Hematopoietic multipotent progenitor cell treated with erythropoietin and hydrocortisone succinate and interleukin-3 and kit ligand, for 4 days (in vitro differentiated cells): ENCODE measurements at regions not wholly inside any gene's neighbourhood (a gene's known extent, or its start where the extent isn't known, plus 50 kb on each side); places are given as distances from the start of the nearest gene placed in this dataset.

Source experiments
- DNase-seq: peaks from one replicate; pipeline ENCODE4 v3.0.0-alpha.2; 2015

DNA sequence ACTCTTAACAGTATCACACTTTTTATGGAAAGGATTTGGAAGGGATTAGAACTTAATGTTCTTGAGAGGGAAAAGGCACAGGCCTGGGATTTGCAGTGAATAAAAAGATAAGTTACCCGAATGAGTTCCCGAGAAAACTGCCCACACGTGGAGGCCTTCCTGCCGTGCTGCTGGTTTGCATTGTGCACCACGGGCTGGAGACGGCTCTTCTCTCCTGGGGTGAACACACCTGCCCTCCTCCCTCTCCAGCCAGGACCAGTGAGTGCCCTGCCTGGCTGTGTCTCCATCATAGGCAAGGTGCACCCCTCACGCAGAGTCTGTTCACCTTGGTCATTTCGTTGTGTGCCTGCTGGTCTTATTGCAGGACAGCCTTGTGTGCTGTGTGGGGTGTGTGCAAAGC is 336.3 kb upstream of the SHH start:
- DNase-seq = no peak

DNA sequence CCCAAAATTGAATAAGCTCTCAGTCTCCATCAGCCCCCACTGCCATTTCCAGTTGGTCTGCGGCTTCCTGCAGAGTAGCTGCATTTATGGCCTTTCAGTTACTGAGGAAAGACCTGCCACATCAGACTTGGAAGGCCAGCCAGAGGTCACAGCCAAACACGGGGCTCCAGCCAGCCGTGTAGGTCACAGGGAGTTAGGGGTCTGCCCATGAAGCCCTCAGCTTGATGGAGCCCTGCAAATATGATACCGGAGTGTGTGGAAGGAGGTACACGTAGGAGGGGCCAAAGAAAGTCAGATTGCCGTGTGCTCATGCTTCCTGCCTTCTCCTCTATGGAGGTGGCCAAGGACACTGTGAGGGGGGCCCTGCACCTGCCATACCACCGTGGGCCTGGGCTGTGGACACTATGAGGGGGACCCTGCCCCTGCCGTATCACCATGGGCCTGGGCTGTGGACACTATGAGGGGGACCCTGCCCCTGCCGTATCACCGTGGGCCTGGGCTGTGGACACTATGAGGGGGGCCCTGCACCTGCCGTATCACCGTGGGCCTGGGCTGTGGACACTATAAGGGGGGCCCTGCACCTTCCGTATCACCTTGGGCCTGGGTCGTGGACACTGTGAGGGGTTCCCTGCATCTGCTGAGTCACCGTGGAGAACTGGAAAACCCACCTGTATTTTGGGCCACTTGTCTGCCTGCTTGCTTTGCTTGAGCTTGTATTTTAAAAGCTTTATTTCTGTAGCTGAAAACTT is 335.7 kb upstream of the SHH start:
- DNase-seq = no peak

DNA sequence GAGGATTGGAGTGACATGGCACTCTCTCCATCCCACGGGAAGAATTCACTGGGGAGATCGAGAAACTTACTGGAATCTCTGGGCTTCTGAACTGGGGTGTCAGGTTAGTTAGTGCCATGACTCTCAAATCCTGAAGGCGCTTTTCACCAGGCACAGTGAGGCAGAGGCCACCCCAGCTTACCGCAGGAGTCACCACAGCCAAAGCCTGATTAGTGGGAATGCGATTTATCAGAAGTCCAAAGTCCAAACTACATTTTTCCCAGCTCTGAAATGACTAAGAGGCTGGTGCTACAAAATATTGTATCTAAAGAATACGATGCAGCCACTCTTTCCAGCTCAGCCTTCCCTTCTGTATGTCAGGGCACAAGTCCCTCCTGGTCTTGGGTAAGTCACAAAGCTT is 334.8 kb upstream of the SHH start:
- no peak for DNase-seq

DNA sequence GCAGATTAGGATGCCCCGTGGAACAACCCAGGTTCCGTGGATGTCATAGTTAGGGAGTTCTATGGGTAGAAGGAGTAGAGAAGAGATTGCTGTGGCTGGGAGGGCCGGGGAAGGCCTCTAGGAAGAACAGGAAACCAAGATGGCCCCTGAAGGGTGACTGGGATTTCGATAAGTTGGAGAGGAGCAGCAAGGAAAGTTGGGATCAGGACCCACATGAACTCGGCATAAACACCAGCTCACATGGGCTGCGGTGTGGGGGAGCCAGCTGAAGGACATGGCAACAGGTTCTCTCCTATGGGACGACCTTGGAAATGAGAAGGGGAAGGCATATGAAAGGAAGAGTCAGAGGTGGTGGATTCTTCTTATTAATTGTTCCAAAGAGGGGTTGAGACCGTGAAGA is 333.7 kb upstream of the SHH start:
- DNase-seq = no peak

DNA sequence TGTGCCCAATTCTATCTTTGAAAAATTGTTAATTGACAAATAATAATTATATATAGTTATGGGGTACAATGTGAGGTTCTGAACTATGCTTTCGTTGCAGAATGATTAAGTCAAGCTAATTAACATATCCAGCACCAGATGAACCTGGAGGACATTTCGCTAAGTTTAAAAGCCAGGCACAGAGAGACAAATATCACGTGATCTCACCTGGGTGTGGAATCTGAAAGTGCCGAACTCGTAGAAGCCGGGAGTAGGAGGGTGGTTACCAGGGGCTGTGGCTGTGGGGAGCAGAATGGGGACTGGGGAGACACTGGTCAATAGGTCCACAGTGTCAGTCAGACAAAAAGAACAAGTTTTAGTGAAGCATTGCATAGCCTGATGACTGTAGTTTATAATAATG is 332.9 kb upstream of the SHH start:
- DNase-seq = no peak

DNA sequence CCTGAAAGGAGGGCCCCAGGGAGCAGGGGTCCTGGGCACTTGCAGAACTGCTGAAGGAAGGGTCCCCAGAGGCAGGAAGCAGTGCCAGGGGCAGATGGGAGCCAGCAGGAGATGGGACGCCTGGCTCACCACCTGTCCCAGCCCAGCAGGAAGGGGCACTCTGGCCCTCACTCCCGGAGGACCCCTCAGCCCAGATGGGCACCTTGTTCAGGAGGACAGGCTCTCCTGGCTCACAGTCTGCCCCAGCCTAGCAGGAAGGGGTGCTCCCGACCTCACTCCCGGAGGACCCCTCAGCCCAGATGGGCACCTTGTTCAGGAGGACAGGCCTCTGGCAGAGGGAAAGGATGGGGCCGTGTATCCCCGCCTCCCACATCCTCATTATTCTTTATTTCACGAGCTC is 331.4 kb upstream of the SHH start:
- DNase-seq = no peak

DNA sequence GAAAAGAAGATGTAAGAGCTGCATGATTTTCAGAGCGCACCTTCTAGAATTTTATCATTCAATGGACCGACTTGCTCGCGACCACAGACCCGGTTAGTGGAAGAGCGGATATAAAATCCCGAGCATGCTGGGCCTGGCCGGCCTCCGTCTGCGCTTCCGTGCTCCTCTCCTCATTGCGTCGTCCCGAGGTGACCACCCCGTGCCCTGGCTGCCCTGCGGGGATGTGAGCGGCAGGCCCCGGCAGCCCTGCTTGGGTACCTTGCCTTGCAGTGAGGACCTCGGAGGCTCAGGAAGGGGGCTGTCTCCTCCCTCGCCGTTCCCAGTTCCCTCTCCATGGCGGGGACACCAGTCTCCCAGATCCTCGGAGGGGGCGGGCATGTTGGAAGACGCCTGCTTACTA is 330.9 kb upstream of the SHH start:
- DNase-seq = no peak

DNA sequence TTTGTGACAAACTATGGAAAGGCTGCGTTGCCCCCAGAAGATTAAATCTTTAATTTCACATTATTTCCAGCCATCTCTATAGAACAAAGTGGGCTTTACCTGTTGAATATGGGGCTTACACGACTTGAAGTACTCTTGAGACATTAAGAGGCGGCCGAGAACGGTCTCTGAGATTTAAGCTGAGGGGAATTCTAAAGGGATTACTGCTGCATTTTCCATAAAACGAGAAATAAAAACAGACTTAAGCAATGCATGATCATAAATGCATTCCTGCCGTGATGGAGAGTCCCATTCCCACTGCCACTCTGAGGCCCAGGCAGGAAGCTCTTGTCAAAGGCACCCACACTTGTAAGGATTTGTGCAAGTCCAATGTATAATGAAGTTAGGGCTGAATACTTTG is 329.7 kb upstream of the SHH start:
- DNase-seq = no peak

DNA sequence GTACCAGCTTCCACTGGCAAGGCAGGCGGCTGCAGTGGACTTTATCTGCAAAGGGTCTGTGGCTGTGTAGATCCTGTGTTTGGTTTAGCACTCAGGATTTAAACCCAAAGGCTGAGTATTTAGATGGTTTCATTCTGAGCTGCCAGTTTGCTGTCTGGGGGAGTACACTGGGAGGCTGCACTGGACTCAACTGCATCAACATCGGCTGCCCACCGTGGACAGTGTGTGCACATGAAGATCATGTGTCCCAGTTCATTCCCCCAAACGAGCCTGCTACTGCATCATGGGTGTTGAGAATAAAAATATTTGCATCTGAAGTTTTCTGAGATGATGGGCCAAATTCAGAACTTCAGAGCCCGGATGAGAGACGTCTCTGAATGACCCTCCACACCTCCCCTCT is 328.6 kb upstream of the SHH start:
- no peak for DNase-seq

DNA sequence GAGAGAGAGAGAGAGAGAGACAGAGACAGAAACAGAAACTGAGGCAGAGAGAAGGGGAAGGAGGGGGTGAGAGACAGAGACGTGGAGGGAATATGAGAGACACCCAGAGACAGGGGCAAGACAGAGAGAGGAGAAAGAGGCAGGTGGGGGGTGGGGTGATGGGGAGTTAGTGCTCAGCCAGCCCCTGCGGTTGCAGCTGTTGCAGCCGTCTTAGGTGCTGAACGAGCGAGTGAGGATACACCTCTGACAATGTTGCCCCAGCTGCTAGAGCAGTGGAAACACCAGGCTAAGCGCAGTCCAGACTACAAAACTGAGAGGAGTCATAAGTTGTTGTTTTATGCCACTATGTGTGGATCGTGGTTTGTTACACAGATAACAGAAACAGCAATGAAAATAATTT is 328.2 kb upstream of the SHH start:
- no peak for DNase-seq

DNA sequence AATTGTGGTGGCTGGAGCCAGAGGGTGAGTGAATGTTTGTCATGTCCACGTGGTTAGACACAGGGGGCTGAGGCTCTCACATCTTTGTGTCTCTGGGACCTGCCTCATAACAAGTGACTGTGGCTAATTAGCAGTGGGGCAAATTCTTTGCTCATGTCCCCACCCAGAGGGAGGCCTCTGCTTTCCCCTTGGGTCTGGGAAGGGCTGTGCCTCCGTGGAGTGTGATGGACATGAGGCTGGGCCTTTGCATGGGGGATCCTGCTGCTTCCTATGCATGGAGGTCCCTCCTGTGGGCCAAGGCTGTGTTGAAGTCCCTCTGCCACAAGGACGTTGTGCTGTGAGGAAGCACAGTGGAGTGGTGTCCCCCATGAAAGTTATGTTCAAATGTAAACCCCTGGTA is 327.4 kb upstream of the SHH start:
- no peak for DNase-seq

DNA sequence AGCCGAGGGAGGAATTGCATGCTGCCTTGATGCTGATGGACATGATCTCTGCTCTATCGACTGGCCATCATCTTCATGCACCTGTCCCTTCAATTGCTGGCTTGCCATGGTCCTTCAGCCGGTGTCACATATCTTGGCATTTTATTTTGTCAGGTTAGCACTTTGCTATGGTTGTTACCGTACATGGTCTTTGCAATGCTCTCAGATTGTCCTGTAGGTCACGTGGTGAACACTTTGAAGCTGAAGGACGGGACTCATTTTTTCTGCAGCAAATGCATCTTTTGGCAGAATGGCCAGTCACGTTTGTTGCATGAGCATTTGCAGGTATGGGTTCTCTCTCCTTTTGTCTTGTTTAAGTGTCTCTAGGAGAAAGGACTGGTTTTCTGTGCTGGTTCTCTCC is 326.8 kb upstream of the SHH start:
- no peak for DNase-seq

DNA sequence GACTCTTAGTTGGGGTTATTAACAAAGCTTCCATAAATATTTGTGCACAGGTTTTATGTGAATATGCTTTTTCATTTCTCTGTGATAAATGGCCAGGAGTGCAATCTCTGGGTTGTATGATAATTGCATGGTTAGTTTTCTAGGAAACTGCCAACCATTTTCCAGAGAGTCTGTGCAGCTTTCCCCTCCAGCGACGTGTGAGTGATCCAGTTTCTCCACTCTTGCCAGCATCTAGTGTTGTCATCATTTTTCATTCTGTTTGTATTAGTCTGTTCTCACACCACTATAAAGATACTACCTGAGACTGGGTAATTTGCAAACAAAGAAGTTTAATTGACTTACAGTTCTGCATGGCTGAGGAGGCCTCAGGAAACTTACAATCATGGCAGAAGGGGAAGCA is 319.6 kb upstream of the SHH start:
- DNase-seq = no peak

DNA sequence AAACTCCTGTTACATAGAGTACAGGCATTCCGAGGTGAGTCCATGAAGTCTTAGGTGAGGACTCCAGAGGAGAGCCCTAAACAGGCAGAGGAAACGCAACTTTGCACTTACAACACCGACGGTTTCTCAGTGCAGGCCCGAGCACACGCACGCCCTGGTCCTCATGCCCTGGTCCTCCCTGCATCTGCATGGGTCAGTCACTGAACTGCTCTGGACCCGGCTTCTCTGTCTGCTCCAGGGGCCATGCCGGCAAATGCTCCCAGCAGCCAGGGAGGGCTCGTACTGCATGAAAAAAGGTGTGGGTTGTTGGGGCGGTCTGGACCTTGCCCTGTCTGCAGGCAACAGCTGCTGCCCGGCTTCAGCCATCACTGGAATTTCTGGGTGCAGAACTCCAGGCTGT is 317.3 kb upstream of the SHH start:
- no peak for DNase-seq

DNA sequence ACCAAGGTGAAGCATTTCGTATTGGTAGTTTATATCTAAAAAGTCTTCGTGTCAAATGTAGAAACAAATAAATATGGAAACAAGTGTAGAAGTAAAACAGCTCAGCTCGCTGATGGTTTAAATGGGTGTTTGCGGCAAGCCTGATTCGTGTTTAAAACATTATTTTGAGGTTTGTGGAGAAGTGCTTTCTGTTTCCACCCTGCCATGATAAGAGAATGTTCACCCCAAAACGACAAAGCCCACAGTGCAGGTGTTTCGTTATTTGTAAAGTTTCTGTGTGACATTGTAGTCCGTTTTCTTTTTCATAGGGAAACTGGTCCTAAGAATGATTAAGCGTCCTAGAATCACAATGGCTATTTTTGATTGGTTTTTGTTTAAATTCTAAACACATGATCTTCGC is 316.2 kb upstream of the SHH start:
- DNase-seq = no peak

DNA sequence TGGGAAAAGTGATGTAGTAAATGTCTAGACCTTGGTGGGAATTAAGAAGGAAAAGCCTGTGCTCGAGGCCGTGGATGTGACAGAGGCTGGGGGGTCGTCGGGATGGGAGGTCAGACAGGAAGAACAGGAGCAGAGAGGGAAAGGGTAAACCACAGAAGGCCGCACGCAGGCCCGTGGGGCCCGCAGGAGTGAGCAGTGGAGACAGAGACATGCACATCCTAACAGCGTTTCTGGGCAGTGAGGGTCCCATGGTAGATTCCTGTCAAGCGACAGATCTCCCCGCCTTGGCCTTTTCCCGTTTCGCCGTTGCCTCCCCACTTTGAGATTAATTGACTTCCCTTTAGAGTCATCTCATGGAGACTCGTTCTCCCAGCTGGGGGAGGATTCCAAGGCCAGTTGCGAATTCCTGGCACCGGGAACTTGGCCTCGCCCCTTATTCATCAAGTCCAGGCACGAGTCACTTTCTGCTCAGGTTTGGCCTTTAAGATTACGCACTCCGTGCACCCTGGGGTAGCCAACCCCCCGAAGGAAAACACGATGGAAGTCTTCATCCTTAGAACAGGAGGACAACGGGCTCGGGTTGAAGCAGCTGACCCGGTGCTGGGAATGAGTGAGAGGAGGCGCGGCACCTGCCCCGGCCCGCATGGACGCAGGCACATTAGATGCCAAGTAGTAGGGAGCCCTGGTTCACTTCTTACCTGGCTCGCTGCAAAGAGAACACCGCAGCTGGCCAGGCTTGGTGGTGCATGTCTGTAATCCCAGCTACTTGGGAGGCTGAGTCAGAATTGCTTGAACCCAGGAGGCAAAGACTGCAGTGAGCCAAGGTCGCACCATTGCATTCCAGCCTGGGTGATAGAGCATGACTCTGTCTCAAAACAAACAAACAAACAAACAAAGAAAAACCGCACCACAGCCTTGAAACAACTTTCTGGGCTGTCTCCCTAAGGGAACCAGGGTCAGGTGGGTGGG is 315.2 kb upstream of the SHH start:
- DNase-seq = no peak

DNA sequence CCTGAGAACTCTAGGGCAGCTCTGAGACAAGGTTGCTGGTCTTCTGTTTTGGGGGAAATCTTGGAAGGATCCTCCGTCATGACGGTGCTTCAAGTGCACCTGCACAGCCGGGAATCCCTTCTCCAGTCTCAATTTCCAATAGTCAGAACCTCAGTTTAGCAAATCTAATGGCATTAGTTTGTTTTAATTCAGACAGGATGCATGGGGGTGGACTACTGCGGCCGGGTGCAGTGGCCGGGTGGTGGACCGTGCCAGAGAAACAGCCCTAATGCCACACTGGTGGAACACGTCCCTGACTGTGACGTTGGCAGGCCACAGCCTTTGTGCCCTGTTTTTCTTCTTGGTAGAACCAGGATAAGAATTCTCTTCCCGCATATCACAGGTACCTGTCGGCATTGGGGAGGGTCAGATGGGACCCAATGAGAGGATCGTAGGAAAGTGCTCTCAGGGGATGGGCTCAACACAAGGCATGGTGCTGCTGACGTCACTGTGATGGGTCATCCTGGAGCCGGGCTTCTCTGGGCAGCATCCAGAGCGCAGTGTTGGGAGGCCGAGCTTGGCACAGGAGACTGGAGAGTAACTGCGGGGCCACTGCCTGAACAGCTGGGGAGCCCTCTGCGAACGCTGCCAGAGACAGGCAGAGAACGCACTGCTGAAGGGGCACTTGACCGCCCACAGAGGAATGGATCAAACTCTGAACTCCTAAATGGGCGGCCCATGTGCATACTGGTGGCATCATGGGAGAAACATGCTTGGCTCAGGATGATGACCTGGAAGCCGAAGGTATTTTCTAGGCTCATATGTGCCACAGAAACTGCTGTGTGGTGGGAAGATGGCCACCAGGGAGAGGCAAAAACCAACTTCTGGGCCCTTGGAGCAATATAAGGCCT is 313.8 kb upstream of the SHH start:
- DNase-seq = no peak

DNA sequence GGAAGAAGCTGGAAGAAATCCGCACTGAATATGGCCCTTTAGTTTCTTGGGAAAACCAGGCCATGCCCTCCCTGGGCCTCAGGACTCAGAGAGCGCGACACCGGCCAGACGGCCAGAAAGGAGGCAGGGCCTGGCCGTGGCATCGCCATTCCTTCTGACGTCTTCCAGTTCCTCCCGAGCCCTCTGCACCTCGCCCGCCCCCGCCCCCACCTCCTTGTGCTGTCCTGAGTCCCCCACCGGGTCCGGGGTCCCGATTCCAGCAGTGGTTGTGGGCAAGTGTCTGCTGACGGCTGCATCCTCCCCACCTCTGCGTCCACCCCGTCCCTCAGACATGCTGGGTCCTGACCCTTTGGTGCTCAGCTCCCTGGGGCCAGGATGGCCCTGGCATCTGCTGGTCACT is 312.1 kb upstream of the SHH start:
- no peak for DNase-seq

DNA sequence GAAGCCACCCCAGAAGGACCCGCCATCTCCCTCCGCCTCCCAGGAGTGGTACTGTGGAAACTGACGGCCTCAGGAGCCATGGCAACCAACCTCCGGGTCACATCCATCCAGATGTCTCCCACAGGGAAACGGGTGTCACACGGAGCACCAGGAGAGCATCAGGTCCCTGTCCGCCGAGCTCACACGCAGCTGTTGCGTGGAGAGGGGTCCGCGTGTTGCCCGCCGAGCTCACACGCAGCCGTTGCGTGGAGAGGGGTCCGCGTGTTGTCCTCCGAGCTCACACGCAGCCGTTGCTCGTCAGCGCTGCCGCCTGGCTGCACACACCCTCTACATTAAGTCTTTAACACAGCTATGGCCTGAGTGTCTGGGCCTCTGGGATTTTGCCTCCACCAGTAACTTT is 311.1 kb upstream of the SHH start:
- no peak for DNase-seq

DNA sequence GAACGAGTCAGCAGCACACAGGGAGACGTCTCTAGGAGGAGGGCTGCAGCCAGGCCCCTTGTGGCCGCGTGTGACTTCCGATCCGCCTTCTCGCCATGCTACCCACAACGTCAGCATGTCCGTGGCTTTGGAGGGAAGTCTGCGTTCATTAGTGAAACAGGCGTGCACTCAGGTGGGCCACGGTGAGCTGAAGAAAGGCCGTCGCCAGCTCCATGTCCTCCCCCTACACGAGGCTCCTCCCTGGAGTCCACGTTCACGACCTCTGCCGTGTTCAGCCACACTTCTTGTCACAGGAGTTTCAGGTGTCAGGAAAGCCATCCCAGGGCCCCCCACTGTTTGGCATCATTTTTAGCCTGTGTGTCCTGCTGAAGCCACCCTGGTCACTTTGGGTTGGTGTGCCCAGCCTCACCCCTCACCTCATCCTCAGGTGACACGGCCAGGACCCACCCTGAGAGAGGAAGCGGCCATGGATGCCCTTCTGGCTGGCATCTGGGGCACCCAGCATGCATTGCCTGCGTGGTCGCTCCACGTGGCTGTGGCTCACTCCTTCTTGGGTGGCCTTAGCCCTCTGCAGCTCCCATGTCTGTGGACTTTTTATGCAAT is 310.6 kb upstream of the SHH start:
- DNase-seq = no peak

DNA sequence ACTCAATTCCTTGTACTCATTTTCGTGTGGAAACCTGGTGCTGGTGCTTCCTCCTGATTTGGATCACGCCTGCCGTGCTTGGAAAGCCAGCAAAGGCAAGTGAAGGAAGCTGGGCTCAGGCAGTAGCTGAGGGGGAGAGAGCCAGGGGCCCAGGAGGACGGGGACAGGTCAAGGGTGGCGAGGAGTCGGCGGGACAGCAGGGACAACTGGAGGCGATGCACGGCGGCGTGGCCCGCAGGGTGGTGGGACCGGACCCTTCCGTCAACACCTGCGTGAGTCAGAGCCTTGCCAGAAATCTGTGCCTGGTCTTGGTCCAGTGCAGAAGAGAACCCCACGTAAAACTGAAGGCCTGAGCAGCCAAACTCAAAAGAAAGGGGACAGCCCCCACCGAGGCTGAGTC is 309.7 kb upstream of the SHH start:
- no peak for DNase-seq

DNA sequence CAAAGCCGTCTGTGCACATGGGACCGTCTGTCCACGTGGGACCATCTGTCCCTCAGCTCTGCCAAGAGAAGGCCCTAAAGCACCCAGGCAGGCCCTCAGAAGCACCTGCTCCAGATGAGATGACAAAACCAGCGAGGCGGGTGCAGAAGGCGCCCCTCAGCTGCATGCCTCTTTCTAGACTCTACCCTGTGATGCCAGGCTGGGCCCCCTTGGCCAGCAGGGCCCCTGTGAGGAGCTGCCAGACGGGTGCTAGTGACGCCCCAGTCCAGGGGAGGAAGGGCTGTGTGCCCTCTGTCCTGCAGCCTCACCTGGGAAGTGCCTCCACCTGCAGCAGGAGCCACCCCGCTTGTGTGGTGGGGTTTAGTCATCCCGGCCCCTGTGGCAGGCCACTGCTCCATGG is 309.2 kb upstream of the SHH start:
- no peak for DNase-seq

DNA sequence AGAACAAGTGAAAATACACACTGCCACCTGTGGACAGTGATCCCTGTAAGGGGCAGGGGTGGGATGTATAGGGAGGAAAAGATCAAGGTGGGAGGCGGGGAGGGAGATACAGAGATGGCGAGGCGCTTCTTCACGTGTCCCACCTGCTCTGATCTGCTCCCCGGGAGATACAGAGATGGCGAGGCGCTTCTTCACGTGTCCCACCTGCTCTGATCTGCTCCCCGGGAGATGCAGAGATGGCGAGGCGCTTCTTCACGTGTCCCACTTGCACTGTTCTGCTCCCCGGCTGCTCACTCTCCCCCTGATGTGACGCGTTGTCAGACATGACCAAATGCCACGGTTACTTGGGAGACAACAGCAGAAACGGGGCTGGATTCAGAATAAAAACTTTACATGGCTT is 308.3 kb upstream of the SHH start:
- no peak for DNase-seq
